ENCODE measurements at regions not wholly inside any gene's neighbourhood (a gene's known extent, or its start where the extent isn't known, plus 50 kb on each side); places are given as distances from the start of the nearest gene placed in this dataset.

- no peak for DNase-seq (ENCODE audit: low spot score)
Observed at GRCh38 chr17:77771587-77771986, 186.9 kb upstream of the TNRC6C start.

GRCh38 chr17:77771998-77772397, 186.5 kb upstream of the TNRC6C start:
- no peak for DNase-seq (ENCODE audit: low spot score)

- peak; percentile 90 for DNase-seq (ENCODE audit: low spot score)
Observed at GRCh38 chr17:77772461-77772897, 186.0 kb upstream of the TNRC6C start.

GRCh38 chr17:77772899-77773358, 185.6 kb upstream of the TNRC6C start:
- DNase-seq (ENCODE audit: low spot score) = no peak

GRCh38 chr17:77774182-77774581, 184.3 kb upstream of the TNRC6C start:
- DNase-seq (ENCODE audit: low spot score) = no peak

GRCh38 chr17:77778636-77779489, 179.6 kb upstream of the TNRC6C start:
- no peak for DNase-seq (ENCODE audit: low spot score)

GRCh38 chr17:77779711-77780539, 178.6 kb upstream of the TNRC6C start:
- DNase-seq (ENCODE audit: low spot score) = no peak

- DNase-seq (ENCODE audit: low spot score) = no peak
Observed at GRCh38 chr17:77781536-77781935, 177.0 kb upstream of the TNRC6C start.

GRCh38 chr17:77782201-77782600, 176.3 kb upstream of the TNRC6C start:
- no peak for DNase-seq (ENCODE audit: low spot score)

- no peak for DNase-seq (ENCODE audit: low spot score)
Observed at GRCh38 chr17:77782611-77783010, 175.9 kb upstream of the TNRC6C start.

- DNase-seq (ENCODE audit: low spot score) = no peak
Observed at GRCh38 chr17:77783991-77784820, 174.3 kb upstream of the TNRC6C start.

GRCh38 chr17:77785312-77785905, 173.1 kb upstream of the TNRC6C start:
- DNase-seq (ENCODE audit: low spot score) = no peak

GRCh38 chr17:77786090-77786489, 172.4 kb upstream of the TNRC6C start:
- DNase-seq (ENCODE audit: low spot score) = no peak

GRCh38 chr17:77786740-77787505, 171.6 kb upstream of the TNRC6C start:
- DNase-seq (ENCODE audit: low spot score) = no peak

- no peak for DNase-seq (ENCODE audit: low spot score)
Observed at GRCh38 chr17:77790143-77790829, 168.2 kb upstream of the TNRC6C start.

GRCh38 chr17:77792626-77793025, 165.9 kb upstream of the TNRC6C start:
- DNase-seq (ENCODE audit: low spot score) = no peak

- DNase-seq (ENCODE audit: low spot score) = no peak
Observed at GRCh38 chr17:77793146-77793970, 165.1 kb upstream of the TNRC6C start.

- DNase-seq (ENCODE audit: low spot score) = no peak
Observed at GRCh38 chr17:77793971-77794235, 164.6 kb upstream of the TNRC6C start.

GRCh38 chr17:77794846-77795245, 163.7 kb upstream of the TNRC6C start:
- no peak for DNase-seq (ENCODE audit: low spot score)

- no peak for DNase-seq (ENCODE audit: low spot score)
Observed at GRCh38 chr17:77795685-77796084, 162.8 kb upstream of the TNRC6C start.

Data from HuH-7.5 (cell line).